ENCODE measurements at regions not wholly inside any gene's neighbourhood (a gene's known extent, or its start where the extent isn't known, plus 50 kb on each side); places are given as distances from the start of the nearest gene placed in this dataset.
"Not testable (repeated sequence)": the region's sequence is repeated elsewhere in the genome, so short reads cannot be mapped to it uniquely, and the experiment has no call there.

- no peak for DNase-seq
Observed at GRCh38 chr13:58235454-58235853, 603.9 kb downstream of the PCDH17 start.

GRCh38 chr13:58238972-58239773, 607.6 kb downstream of the PCDH17 start:
- no peak for DNase-seq

GRCh38 chr13:58239774-58240268, 608.3 kb downstream of the PCDH17 start:
- DNase-seq, result no peak

- DNase-seq, result no peak
Observed at GRCh38 chr13:58247080-58247479, 615.5 kb downstream of the PCDH17 start.

GRCh38 chr13:58254943-58255342, 623.4 kb downstream of the PCDH17 start:
- DNase-seq, result no peak

GRCh38 chr13:58266271-58266670, 634.7 kb downstream of the PCDH17 start:
- DNase-seq, result no peak

GRCh38 chr13:58298556-58299135, 667.1 kb downstream of the PCDH17 start:
- DNase-seq, result no peak

- DNase-seq, result no peak
Observed at GRCh38 chr13:58300224-58300623, 668.7 kb downstream of the PCDH17 start.

GRCh38 chr13:58300974-58301681, 669.6 kb downstream of the PCDH17 start:
- DNase-seq, result peak; percentile 47

- DNase-seq, result no peak
Observed at GRCh38 chr13:58302349-58302748, 670.8 kb downstream of the PCDH17 start.

- no peak for DNase-seq
Observed at GRCh38 chr13:58306062-58306461, 674.5 kb downstream of the PCDH17 start.

- DNase-seq, result peak; percentile 58
Observed at GRCh38 chr13:58313219-58313618, 681.7 kb downstream of the PCDH17 start.

- no peak for DNase-seq
Observed at GRCh38 chr13:58318495-58319167, 687.1 kb downstream of the PCDH17 start.

GRCh38 chr13:58324161-58324560, 692.6 kb downstream of the PCDH17 start:
- DNase-seq, result peak; percentile 27

GRCh38 chr13:58329746-58330145, 698.2 kb downstream of the PCDH17 start:
- DNase-seq, result no peak

GRCh38 chr13:58340895-58341294, 709.4 kb downstream of the PCDH17 start:
- no peak for DNase-seq

- no peak for DNase-seq
Observed at GRCh38 chr13:58341318-58341717, 709.8 kb downstream of the PCDH17 start.

GRCh38 chr13:58343076-58343475, 711.5 kb downstream of the PCDH17 start:
- no peak for DNase-seq

GRCh38 chr13:58352100-58352499, 720.6 kb downstream of the PCDH17 start:
- not testable (repeated sequence) for DNase-seq

- no peak for DNase-seq
Observed at GRCh38 chr13:58369936-58370335, 738.4 kb downstream of the PCDH17 start.

GRCh38 chr13:58376349-58376748, 744.8 kb downstream of the PCDH17 start:
- DNase-seq, result no peak

- no peak for DNase-seq
Observed at GRCh38 chr13:58376775-58377174, 745.2 kb downstream of the PCDH17 start.

GRCh38 chr13:58379221-58379620, 747.7 kb downstream of the PCDH17 start:
- no peak for DNase-seq

All from OCI-M1 (cell line).